IMR-90 (cell line): ENCODE measurements at regions not wholly inside any gene's neighbourhood (a gene's known extent, or its start where the extent isn't known, plus 50 kb on each side); places are given as distances from the start of the nearest gene placed in this dataset.
A peak's percentile ranks its signal among the peaks of the same experiment; 100 is the strongest.

ENCODE experiments used
- ATAC-seq: fragments of 200-7000 bp; cut with Tn5 transposase; 2 replicates; pipeline ENCODE4 v1.9.1; 2020; ENCODE audit warnings: low read depth, mild to moderate bottlenecking, moderate library complexity
- BruUV-seq: library from RNA; stranded (reverse); fragments of 400-500 nt; replicated peaks from 2 replicates; lab custom pipeline; 2021; lab: Mats Ljungman, UMichigan
- CTCF ChIA-PET: fragments of 300-600 bp; formaldehyde crosslinking; extraction: SDS; loops from one replicate; lab custom pipeline; 2021; ENCODE audit warnings: antibody characterized with exemption; lab: Yijun Ruan, JAX
- POLR2A ChIA-PET: fragments of 300-600 bp; sonication (Branson Sonifier 250); formaldehyde crosslinking; loops from one replicate; lab custom pipeline; 2022; ENCODE audit warnings: antibody characterized with exemption; ENCODE audit not compliant: unreplicated experiment; lab: Charles Lee
- DNase-seq: peaks from one replicate; pipeline ENCODE4 v3.0.0; 2013
- H2AFZ ChIP-seq: replicated peaks from 2 replicates; pipeline ENCODE3; 2013; ENCODE audit warnings: low read length, mild to moderate bottlenecking; ENCODE audit not compliant: poor library complexity
- H2AK5ac ChIP-seq: 2 replicates; pipeline ENCODE4 v1.6.1; 2013; ENCODE audit warnings: low read depth, low read length, inconsistent platforms
- H2AK9ac ChIP-seq: replicated peaks from 2 replicates; pipeline ENCODE3; 2013; ENCODE audit warnings: mild to moderate bottlenecking, low read depth, low read length, moderate library complexity; ENCODE audit not compliant: poor library complexity
- H2BK120ac ChIP-seq: 2 replicates; pipeline ENCODE4 v1.6.1; 2013; ENCODE audit warnings: low read depth, low read length, inconsistent platforms
- H2BK15ac ChIP-seq: 3 replicates; pipeline ENCODE4 v1.6.1; 2013; ENCODE audit warnings: low read depth, low read length, inconsistent platforms
- H2BK20ac ChIP-seq: 2 replicates; pipeline ENCODE4 v1.6.1; 2013; ENCODE audit warnings: low read depth, mild to moderate bottlenecking, inconsistent platforms, low read length, moderate library complexity
- H2BK5ac ChIP-seq: 2 replicates; pipeline ENCODE4 v1.6.1; 2013; ENCODE audit warnings: mild to moderate bottlenecking, low read depth, low read length, inconsistent platforms; ENCODE audit not compliant: poor library complexity, severe bottlenecking
- H3K14ac ChIP-seq: replicated peaks from 2 replicates; pipeline ENCODE4 v1.6.1; 2013; ENCODE audit warnings: low read depth, low read length, inconsistent platforms
- H3K18ac ChIP-seq: 2 replicates; pipeline ENCODE4 v1.6.1; 2013; ENCODE audit warnings: low read depth, low read length, control low read depth
- H3K23ac ChIP-seq: 2 replicates; pipeline ENCODE4 v1.6.1; 2013; ENCODE audit warnings: low read depth, low read length, inconsistent platforms
- H3K27ac ChIP-seq: 2 replicates; pipeline ENCODE4 v1.5.1; 2013; ENCODE audit warnings: mild to moderate bottlenecking, control low read depth, low read length; ENCODE audit not compliant: insufficient read depth
- H3K27me3 ChIP-seq: 2 replicates; pipeline ENCODE4 v1.6.1; 2013; ENCODE audit warnings: low read length; ENCODE audit not compliant: control insufficient read depth, insufficient read depth
- H3K36me3 ChIP-seq: 2 replicates; pipeline ENCODE4 v1.6.1; 2013; ENCODE audit warnings: low read length, mixed read lengths; ENCODE audit not compliant: control insufficient read depth, insufficient read depth
- H3K4ac ChIP-seq: 2 replicates; pipeline ENCODE4 v1.6.1; 2013; ENCODE audit warnings: low read depth, low read length, inconsistent platforms
- H3K4me1 ChIP-seq: 2 replicates; pipeline ENCODE4 v1.6.1; 2013; ENCODE audit warnings: low read length, mixed read lengths; ENCODE audit not compliant: control insufficient read depth, insufficient read depth
- H3K4me2 ChIP-seq: 2 replicates; pipeline ENCODE4 v1.6.1; 2013; ENCODE audit warnings: low read depth, mild to moderate bottlenecking, control low read depth, low read length, moderate library complexity
- H3K4me3 ChIP-seq: 2 replicates; pipeline ENCODE4 v1.5.1; 2013; ENCODE audit warnings: low read depth, mild to moderate bottlenecking, control low read depth, low read length, moderate library complexity; ENCODE audit not compliant: insufficient read depth
- H3K56ac ChIP-seq: 2 replicates; pipeline ENCODE4 v1.6.1; 2013; ENCODE audit warnings: low read length, inconsistent platforms; ENCODE audit not compliant: insufficient read depth; ENCODE audit errors: extremely low read depth
- H3K79me1 ChIP-seq, 2 experiments: 2 replicates each; pipeline ENCODE4 v1.6.1; 2013; ENCODE audit warnings: low read length in 2 of 2, inconsistent platforms in 1 of 2, low read depth in 1 of 2
- H3K9ac ChIP-seq: 2 replicates; pipeline ENCODE4 v1.6.1; 2013; ENCODE audit warnings: low read depth, low read length, control low read depth
- H3K9me1 ChIP-seq: 2 replicates; pipeline ENCODE4 v1.6.1; 2013; ENCODE audit warnings: low read length, inconsistent platforms; ENCODE audit not compliant: insufficient read depth
- H3K9me3 ChIP-seq: 2 replicates; pipeline ENCODE4 v1.6.1; 2013; ENCODE audit warnings: low read length; ENCODE audit not compliant: control insufficient read depth, insufficient read depth
- H4K20me1 ChIP-seq: 2 replicates; pipeline ENCODE4 v1.6.1; 2013; ENCODE audit warnings: low read length, inconsistent platforms; ENCODE audit not compliant: insufficient read depth
- H4K5ac ChIP-seq: 2 replicates; pipeline ENCODE4 v1.6.1; 2013; ENCODE audit warnings: mild to moderate bottlenecking, low read depth, low read length, control low read depth
- H4K8ac ChIP-seq, 2 experiments: 2 replicates each; pipeline ENCODE4 v1.6.1; 2013; ENCODE audit warnings: low read depth in 2 of 2, low read length in 2 of 2, control low read depth in 1 of 2, inconsistent platforms in 1 of 2
- H4K91ac ChIP-seq: 2 replicates; pipeline ENCODE4 v1.6.1; 2013; ENCODE audit warnings: low read depth, low read length, inconsistent platforms; ENCODE audit not compliant: insufficient read depth
- BHLHE40 ChIP-seq: fragments of 150-350 bp; IDR thresholded peaks from 2 replicates; pipeline ENCODE4 v1.6.1; 2016; ENCODE audit warnings: mild to moderate bottlenecking, low read depth, low read length
- CEBPB ChIP-seq: IDR thresholded peaks from 2 replicates; pipeline ENCODE4 v1.6.1; 2012; ENCODE audit warnings: low read depth, low read length, improper control_type of control experiment
- CHD1 ChIP-seq: IDR thresholded peaks from 2 replicates; pipeline ENCODE4 v1.6.1; 2012; ENCODE audit warnings: low read depth, low read length, improper control_type of control experiment
- ELK1 ChIP-seq: fragments of 150-350 bp; IDR thresholded peaks from 2 replicates; pipeline ENCODE4 v1.6.1; 2016; ENCODE audit warnings: low read depth, mild to moderate bottlenecking, low read length, moderate library complexity, borderline replicate concordance
- FOS ChIP-seq: fragments of 150-350 bp; IDR thresholded peaks from 2 replicates; pipeline ENCODE4 v1.6.1; 2016; ENCODE audit warnings: low read depth, low read length
- MAFK ChIP-seq: IDR thresholded peaks from 2 replicates; pipeline ENCODE4 v1.6.1; 2012; ENCODE audit warnings: low read depth, low read length, improper control_type of control experiment
- MAZ ChIP-seq: IDR thresholded peaks from 2 replicates; pipeline ENCODE4 v1.6.1; 2012; ENCODE audit warnings: low read depth, mild to moderate bottlenecking, low read length, improper control_type of control experiment, moderate library complexity, borderline replicate concordance
- MXI1 ChIP-seq: IDR thresholded peaks from 2 replicates; pipeline ENCODE4 v1.6.1; 2012; ENCODE audit warnings: low read depth, mild to moderate bottlenecking, low read length, moderate library complexity, borderline replicate concordance
- NFE2L2 ChIP-seq: fragments of 150-350 bp; IDR thresholded peaks from 2 replicates; pipeline ENCODE4 v1.6.1; 2016; ENCODE audit warnings: low read depth, mild to moderate bottlenecking, low read length
- POLR2A ChIP-seq: IDR thresholded peaks from 2 replicates; pipeline ENCODE4 v1.6.1; 2012; ENCODE audit warnings: mild to moderate bottlenecking, low read depth, low read length
- RAD21 ChIP-seq: IDR thresholded peaks from 2 replicates; pipeline ENCODE4 v1.6.1; 2012; ENCODE audit warnings: low read length, improper control_type of control experiment
- RCOR1 ChIP-seq: IDR thresholded peaks from 2 replicates; pipeline ENCODE4 v1.6.1; 2012; ENCODE audit warnings: mild to moderate bottlenecking, low read length, improper control_type of control experiment; ENCODE audit not compliant: insufficient replicate concordance
- RFX5 ChIP-seq: IDR thresholded peaks from 2 replicates; pipeline ENCODE4 v1.8.0; 2012; ENCODE audit warnings: low read depth, mild to moderate bottlenecking, low read length, moderate library complexity
- SMC3 ChIP-seq: fragments of 150-350 bp; IDR thresholded peaks from 2 replicates; pipeline ENCODE4 v1.6.1; 2016; ENCODE audit warnings: low read depth, mild to moderate bottlenecking, antibody characterized with exemption, low read length, moderate library complexity
- WGBS, 2 experiments: methylation state at CpG; one replicate each; pipeline versions ENCODE4 v1.1.5 to v1.1.7; 2013; ENCODE audit warnings: missing lambda C conversion rate in 2 of 2; ENCODE audit not compliant: insufficient read length in 1 of 2; ENCODE audit errors: extremely low coverage in 2 of 2; 5-methylcytosine and 5-hydroxymethylcytosine counted together
- dilution Hi-C: fragments of 300-500 bp; cut with HindIII; formaldehyde crosslinking; loops from one replicate; pipeline ENCODE4 v1.14.3; 2018; ENCODE audit warnings: low sequenced_read_pairs; ENCODE audit not compliant: unreplicated experiment
- in situ Hi-C: fragments of 300-500 bp; cut with MboI; formaldehyde crosslinking; loops from 3 replicates; pipeline ENCODE4 v1.14.3; 2019; ENCODE audit warnings: low sequenced_read_pairs, inconsistent platforms, mixed read lengths
- intact Hi-C: fragments of 100-400 bp; cut with micrococcal nuclease; formaldehyde crosslinking; loops from 2 replicates; pipeline ENCODE4 v1.10.0; 2022
- TF ChIP-seq, protein P1 (sequence below): conservative IDR thresholded peaks from 2 replicates; pipeline ENCODE4 v1.5.1; 2012; ENCODE audit warnings: mild to moderate bottlenecking, low read depth, low read length, improper control_type of control experiment

GRCh38 chr2:19649785-19650380 lies 251.9 kb downstream of the TTC32 start (continued):
- TF ChIP-seq MXI1 = no peak

DNA sequence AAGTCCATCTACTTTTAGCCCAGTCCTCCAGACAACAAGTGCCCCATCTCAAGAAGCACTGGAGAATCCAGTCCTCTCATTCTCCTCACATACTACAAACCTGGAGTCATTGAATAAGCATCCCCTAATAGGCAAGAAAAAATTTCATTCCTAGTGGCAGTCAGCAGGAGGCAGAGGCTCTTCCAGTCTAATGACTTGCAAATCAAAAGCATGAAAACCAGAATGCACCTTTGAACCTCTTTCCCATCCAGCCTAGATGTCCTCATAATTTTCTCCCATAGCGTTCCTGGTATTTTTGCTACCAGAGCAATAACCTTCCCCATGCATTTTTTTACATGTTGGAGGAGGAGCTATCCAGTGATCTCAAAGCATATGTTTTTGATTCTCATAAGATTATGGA lies 252.6 kb downstream of the TTC32 start:
- H4K8ac ChIP-seq = no peak overlapping the region
- no peak overlapping the region for H3K4me2 ChIP-seq
- ATAC-seq (no peak), DNase-seq (peak; percentile 38)
- no peak overlapping the region for H2AK5ac ChIP-seq
- H3K9ac ChIP-seq = no peak overlapping the region
- dilution Hi-C loops = no loop called here
- H2BK120ac ChIP-seq = no peak overlapping the region
- H4K91ac ChIP-seq = no peak overlapping the region
- no peak overlapping the region for H2BK5ac ChIP-seq
- H3K9me1 ChIP-seq = peaks cover 8% of the 10 kb centered on the region
- H4K20me1 ChIP-seq = no peaks in the 10 kb centered on the region
- no peak overlapping the region for H2BK20ac ChIP-seq
- no peak overlapping the region for H4K5ac ChIP-seq
- no peak overlapping the region for H3K27ac ChIP-seq
- peaks cover 5% of the 10 kb centered on the region; the same call in 1 of the 2 replicates for H3K27me3 ChIP-seq
- no peak overlapping the region for H3K18ac ChIP-seq
- H3K79me1 ChIP-seq = no peaks in the 10 kb centered on the region
- CTCF ChIA-PET = interaction anchor here (1.2 kb wide), 1 partner anchor 16 kb away, joined by 3 read pairs; no protein-coding TSS in a partner anchor
- no peak overlapping the region for H2BK15ac ChIP-seq
- H3K4me3 ChIP-seq = no peak overlapping the region
- no CpG with 5 or more reads among the region's 1 CpG for whole genome bisulfite sequencing, 2 experiments
- BruUV-seq = no TSS peak
- H3K4me1 ChIP-seq = peaks cover 8% of the 10 kb centered on the region
- no peak overlapping the region for H2AK9ac ChIP-seq
- H3K36me3 ChIP-seq = no peaks in the 10 kb centered on the region
- peaks cover 2% of the 10 kb centered on the region; the same call in 1 of the 2 replicates for H3K9me3 ChIP-seq
- in situ Hi-C loops = no loop called here
- no peak overlapping the region for H3K56ac ChIP-seq
- POLR2A ChIA-PET = no interaction called here
- intact Hi-C loops = loop anchor here (1.0 kb wide), 1 partner anchor 152 kb away; no protein-coding TSS in a partner anchor
- no peak overlapping the region for H3K4ac ChIP-seq
- H3K23ac ChIP-seq = no peak overlapping the region
- no peak overlapping the region for H3K14ac ChIP-seq
- no peak overlapping the region for H2AFZ ChIP-seq
- no peak for TF ChIP-seq RFX5
- TF ChIP-seq CEBPB = no peak
- TF ChIP-seq MXI1 = no peak
- no peak for TF ChIP-seq ELK1
- no peak for TF ChIP-seq POLR2A
- no peak for TF ChIP-seq FOS
- no peak for TF ChIP-seq BHLHE40
- TF ChIP-seq, protein P1, sequence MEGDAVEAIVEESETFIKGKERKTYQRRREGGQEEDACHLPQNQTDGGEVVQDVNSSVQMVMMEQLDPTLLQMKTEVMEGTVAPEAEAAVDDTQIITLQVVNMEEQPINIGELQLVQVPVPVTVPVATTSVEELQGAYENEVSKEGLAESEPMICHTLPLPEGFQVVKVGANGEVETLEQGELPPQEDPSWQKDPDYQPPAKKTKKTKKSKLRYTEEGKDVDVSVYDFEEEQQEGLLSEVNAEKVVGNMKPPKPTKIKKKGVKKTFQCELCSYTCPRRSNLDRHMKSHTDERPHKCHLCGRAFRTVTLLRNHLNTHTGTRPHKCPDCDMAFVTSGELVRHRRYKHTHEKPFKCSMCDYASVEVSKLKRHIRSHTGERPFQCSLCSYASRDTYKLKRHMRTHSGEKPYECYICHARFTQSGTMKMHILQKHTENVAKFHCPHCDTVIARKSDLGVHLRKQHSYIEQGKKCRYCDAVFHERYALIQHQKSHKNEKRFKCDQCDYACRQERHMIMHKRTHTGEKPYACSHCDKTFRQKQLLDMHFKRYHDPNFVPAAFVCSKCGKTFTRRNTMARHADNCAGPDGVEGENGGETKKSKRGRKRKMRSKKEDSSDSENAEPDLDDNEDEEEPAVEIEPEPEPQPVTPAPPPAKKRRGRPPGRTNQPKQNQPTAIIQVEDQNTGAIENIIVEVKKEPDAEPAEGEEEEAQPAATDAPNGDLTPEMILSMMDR = no peak
- no peak for TF ChIP-seq MAFK
- TF ChIP-seq MAZ = no peak
- no peak for TF ChIP-seq CHD1
- TF ChIP-seq SMC3 = no peak
- no peak for TF ChIP-seq NFE2L2
- TF ChIP-seq RCOR1 = no peak
- TF ChIP-seq RAD21 = no peak
